Activated gamma-delta T cell treated with anti-CD3 and anti-CD28 coated beads, Interleukin-2, amount 50 U/mL, for 16 hours (primary cell): ENCODE measurements at regions not wholly inside any gene's neighbourhood (a gene's known extent, or its start where the extent isn't known, plus 50 kb on each side); places are given as distances from the start of the nearest gene placed in this dataset.

ENCODE experiments used
- DNase-seq: peaks from one replicate; pipeline ENCODE4 v3.0.0-alpha.2; 2020; ENCODE audit warnings: low read depth

- DNase-seq: no peak
Measured at GRCh38 chr4:71243091-71243833, 95.6 kb upstream of the SLC4A4 start.

GRCh38 chr4:71247706-71248105, 91.1 kb upstream of the SLC4A4 start:
- DNase-seq: no peak

GRCh38 chr4:71251261-71251660, 87.6 kb upstream of the SLC4A4 start:
- DNase-seq: no peak

- DNase-seq: no peak
Measured at GRCh38 chr4:71253545-71253944, 85.3 kb upstream of the SLC4A4 start.

GRCh38 chr4:71254451-71255012, 84.3 kb upstream of the SLC4A4 start:
- no peak for DNase-seq

- DNase-seq: no peak
Measured at GRCh38 chr4:71255976-71256375, 82.8 kb upstream of the SLC4A4 start.

- DNase-seq: no peak
Measured at GRCh38 chr4:71257761-71258160, 81.1 kb upstream of the SLC4A4 start.

- DNase-seq: no peak
Measured at GRCh38 chr4:71258323-71258722, 80.5 kb upstream of the SLC4A4 start.

- DNase-seq: no peak
Measured at GRCh38 chr4:71259280-71259679, 79.5 kb upstream of the SLC4A4 start.

GRCh38 chr4:71259911-71260331, 78.9 kb upstream of the SLC4A4 start:
- DNase-seq: no peak

GRCh38 chr4:71260544-71260943, 78.3 kb upstream of the SLC4A4 start:
- DNase-seq: no peak

GRCh38 chr4:71261001-71261400, 77.8 kb upstream of the SLC4A4 start:
- DNase-seq: no peak

GRCh38 chr4:71261633-71262121, 77.1 kb upstream of the SLC4A4 start:
- no peak for DNase-seq

- no peak for DNase-seq
Measured at GRCh38 chr4:71262161-71262560, 76.7 kb upstream of the SLC4A4 start.

GRCh38 chr4:71266090-71266794, 72.6 kb upstream of the SLC4A4 start:
- DNase-seq: no peak

- no peak for DNase-seq
Measured at GRCh38 chr4:71267244-71267643, 71.6 kb upstream of the SLC4A4 start.

- no peak for DNase-seq
Measured at GRCh38 chr4:71268166-71268565, 70.7 kb upstream of the SLC4A4 start.

GRCh38 chr4:71269233-71269632, 69.6 kb upstream of the SLC4A4 start:
- no peak for DNase-seq

- no peak for DNase-seq
Measured at GRCh38 chr4:71270901-71271300, 67.9 kb upstream of the SLC4A4 start.

GRCh38 chr4:71272976-71273375, 65.8 kb upstream of the SLC4A4 start:
- DNase-seq: no peak

- DNase-seq: no peak
Measured at GRCh38 chr4:71275004-71275403, 63.8 kb upstream of the SLC4A4 start.

GRCh38 chr4:71275570-71275969, 63.2 kb upstream of the SLC4A4 start:
- no peak for DNase-seq

- DNase-seq: no peak
Measured at GRCh38 chr4:71277353-71277752, 61.5 kb upstream of the SLC4A4 start.
